ENCODE measurements at regions not wholly inside any gene's neighbourhood (a gene's known extent, or its start where the extent isn't known, plus 50 kb on each side); places are given as distances from the start of the nearest gene placed in this dataset.

GRCh38 chr3:106945435-106945834 is 431.8 kb upstream of the CCDC54 start:
- no peak for TF ChIP-seq CTCF (IDR thresholded peaks at IDR 0.05; ENCODE audit: low read depth, low read length, missing control alignments)
- no peak overlapping the region for H3K4me3 ChIP-seq (replicated peaks; ENCODE audit: low read depth, low read length)
- DNase-seq (ENCODE audit: extremely low read depth, low read depth): peak; percentile 46

DNA sequence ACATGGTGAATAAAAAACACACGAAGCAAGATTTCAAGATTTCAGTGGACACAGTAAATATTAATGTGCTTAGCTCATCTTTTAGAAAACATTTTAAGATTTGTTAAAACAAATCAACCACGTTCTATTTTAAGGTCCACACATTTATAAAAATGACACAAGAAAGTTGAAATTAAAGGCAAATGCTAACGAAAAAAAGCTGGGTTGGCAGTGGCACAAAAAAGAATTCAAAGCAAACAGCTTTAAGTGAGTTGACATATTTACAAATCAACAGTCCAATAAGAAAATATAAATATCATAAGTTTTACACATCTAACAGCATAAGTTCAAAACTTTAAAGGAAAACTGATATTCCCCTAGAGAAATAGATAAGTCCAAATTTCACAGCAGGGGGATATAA is 430.4 kb upstream of the CCDC54 start:
- TF ChIP-seq CTCF (IDR thresholded peaks at IDR 0.05; ENCODE audit: low read depth, low read length, missing control alignments): no peak
- H3K4me3 ChIP-seq (replicated peaks; ENCODE audit: low read depth, low read length): no peak overlapping the region
- DNase-seq (ENCODE audit: extremely low read depth, low read depth): no peak

DNA sequence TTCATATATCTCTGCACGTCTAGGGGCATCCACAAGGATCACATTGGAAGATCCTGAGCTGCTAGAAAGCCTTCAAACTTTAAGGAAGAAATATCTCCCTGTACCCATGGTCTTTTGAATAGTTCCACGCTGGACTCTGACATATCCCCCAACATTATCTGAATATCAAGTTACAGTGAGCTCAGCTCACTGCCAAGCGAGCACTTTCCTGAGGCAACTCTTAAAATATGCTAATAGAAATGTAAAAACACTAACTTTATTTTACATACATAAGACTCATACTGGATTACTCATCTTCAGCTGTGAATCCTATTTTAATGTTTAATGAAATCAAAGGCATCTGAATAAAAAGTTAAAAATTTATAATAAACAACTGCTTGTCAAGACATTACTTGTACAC is 420.2 kb upstream of the CCDC54 start:
- TF ChIP-seq CTCF (IDR thresholded peaks at IDR 0.05; ENCODE audit: low read depth, low read length, missing control alignments): no peak
- H3K4me3 ChIP-seq (replicated peaks; ENCODE audit: low read depth, low read length): no peak overlapping the region
- no peak for DNase-seq (ENCODE audit: extremely low read depth, low read depth)

DNA sequence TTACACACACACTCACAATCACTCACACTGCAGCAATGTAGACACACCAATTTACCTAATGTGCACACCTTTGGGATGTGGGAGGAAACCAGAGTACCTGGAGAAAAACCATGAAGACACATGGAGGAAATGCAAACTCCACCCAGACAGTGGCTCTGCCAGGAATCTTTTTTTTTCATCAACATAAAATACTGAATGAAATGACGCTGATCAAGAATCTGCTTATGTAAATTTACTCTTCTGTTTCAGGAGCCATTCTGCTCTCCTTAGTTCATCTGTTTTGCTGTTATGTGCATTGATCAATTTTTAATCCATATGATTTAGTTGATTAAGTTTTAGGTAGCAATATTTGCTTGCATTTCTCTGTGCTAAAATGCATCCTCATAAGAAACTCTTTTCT is 414.2 kb upstream of the CCDC54 start:
- H3K4me3 ChIP-seq (replicated peaks; ENCODE audit: low read depth, low read length): no peak overlapping the region
- DNase-seq (ENCODE audit: extremely low read depth, low read depth): no peak
- no peak for TF ChIP-seq CTCF (IDR thresholded peaks at IDR 0.05; ENCODE audit: low read depth, low read length, missing control alignments)

DNA sequence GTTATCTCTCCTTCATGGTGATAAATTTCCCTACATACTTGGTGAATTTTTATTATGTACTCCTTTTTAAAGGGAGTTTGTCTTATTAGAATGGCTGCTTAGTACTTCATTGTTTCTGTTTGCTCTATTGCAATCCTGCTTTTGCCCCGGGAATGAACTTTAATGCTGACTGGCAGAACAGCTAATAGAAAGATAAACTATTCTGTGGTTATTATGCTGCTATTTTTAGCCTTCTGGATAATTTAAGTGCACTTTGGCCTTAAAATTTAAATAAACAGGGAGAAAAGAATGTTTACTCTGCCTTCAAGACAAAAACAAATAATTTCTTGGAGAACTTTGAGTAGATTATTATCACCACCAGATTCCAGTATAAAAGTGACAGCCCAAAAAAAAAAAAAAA is 413.8 kb upstream of the CCDC54 start:
- no peak for TF ChIP-seq CTCF (IDR thresholded peaks at IDR 0.05; ENCODE audit: low read depth, low read length, missing control alignments)
- no peak overlapping the region for H3K4me3 ChIP-seq (replicated peaks; ENCODE audit: low read depth, low read length)
- DNase-seq (ENCODE audit: extremely low read depth, low read depth): no peak

- no peak overlapping the region for H3K4me3 ChIP-seq (replicated peaks; ENCODE audit: low read depth, low read length)
- DNase-seq (ENCODE audit: extremely low read depth, low read depth): no peak
- no peak for TF ChIP-seq CTCF (IDR thresholded peaks at IDR 0.05; ENCODE audit: low read depth, low read length, missing control alignments)
These were observed 411.9 kb upstream of the CCDC54 start for GRCh38 chr3:106965307-106965706.

DNA sequence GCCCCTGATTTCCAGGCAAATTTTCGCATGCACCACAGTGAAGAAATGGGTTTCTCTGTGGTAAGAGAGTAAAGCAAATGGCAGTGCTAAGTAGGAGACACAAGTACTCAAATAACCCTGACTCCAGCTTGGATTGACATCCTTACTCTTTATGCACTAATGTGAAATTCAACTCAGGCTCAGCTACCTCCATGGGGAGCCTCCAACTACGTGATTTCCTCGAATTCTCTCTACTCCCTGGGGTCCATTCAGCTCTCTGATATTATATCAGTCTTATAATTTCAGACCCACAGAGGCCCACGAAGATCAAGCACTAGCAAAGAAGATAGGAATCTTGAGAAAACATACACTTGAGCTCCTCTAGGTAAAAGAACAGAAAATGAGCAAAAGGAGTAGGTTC is 407.6 kb upstream of the CCDC54 start:
- H3K4me3 ChIP-seq (replicated peaks; ENCODE audit: low read depth, low read length): no peak overlapping the region
- no peak for DNase-seq (ENCODE audit: extremely low read depth, low read depth)
- no peak for TF ChIP-seq CTCF (IDR thresholded peaks at IDR 0.05; ENCODE audit: low read depth, low read length, missing control alignments)

Measured in HFF-Myc (cell line).